ENCODE measurements at regions not wholly inside any gene's neighbourhood (a gene's known extent, or its start where the extent isn't known, plus 50 kb on each side); places are given as distances from the start of the nearest gene placed in this dataset.

DNA sequence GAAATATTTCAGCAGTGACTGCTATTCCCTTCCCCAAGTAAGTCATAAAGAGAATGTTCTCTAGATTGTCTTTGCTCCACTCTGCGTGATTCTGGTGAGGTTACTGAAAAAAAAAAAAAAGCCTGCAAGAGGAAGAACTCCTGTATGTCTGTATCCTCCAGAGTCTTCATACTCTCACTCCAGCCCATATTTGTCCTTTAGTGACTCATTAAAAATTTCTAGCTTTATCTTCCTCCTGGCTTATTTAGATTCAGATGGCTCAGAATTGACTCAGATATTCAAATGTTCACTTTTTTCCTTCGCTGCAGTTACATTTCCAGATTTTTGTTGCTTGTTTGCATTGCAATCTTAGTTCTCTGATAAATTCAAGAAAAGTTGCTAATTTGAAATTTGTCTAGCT is 76.3 kb upstream of the CNTN5 start:
- Histone ChIP-seq H3K27me3 (ENCODE audit: control insufficient read depth in 2 of 2, insufficient read depth in 1 of 2, low read length in 1 of 2) (no peaks in the 10 kb centered on the region), H3K27ac (ENCODE audit: low read depth in 1 of 2, low read length in 1 of 2) (no peak overlapping the region), H3K4me1 (ENCODE audit: control insufficient read depth in 2 of 2, insufficient read depth in 2 of 2, low read length in 2 of 2) (no peaks in the 10 kb centered on the region), H3K36me3 (ENCODE audit: control insufficient read depth in 2 of 2, insufficient read depth in 2 of 2, low read length in 1 of 2) (no peaks in the 10 kb centered on the region), H3K9me3 (ENCODE audit: control insufficient read depth in 2 of 2, insufficient read depth in 1 of 2, low read length in 1 of 2) (no peaks in the 10 kb centered on the region), H3K4me3 (ENCODE audit: low read length in 2 of 2) (no peak overlapping the region)
- WGBS = 94% methylated on average over 2 of the region's 2 CpGs
- DNase-seq (ENCODE audit: low read depth in 6 of 9, low spot score in 9 of 9) = no peak

DNA sequence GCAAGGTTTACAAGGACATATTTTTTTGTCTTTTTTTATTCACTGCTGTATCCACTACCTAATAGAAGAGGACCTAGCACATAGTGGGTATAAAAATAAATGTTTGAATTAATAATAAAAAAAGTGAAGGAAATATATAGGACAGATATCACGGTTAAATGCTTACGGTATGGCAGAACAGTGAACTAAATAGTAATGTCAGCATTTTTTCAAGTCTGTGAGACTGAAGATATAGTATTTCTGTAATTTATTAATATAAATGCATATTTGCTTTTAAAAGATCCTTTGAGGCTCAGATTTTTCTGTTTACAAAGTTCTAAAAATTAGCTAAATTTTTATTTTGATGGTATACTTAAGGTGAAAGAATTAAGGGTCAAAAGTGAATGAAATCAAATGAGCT is 68.6 kb upstream of the CNTN5 start:
- H3K27me3 ChIP-seq (ENCODE audit: control insufficient read depth in 2 of 2, insufficient read depth in 1 of 2, low read length in 1 of 2) = no peaks in the 10 kb centered on the region
- whole genome bisulfite sequencing = 98% methylated on average over 2 of the region's 2 CpGs
- no peaks in the 10 kb centered on the region for H3K9me3 ChIP-seq (ENCODE audit: control insufficient read depth in 2 of 2, insufficient read depth in 1 of 2, low read length in 1 of 2)
- H3K27ac ChIP-seq (ENCODE audit: low read depth in 1 of 2, low read length in 1 of 2) = no peak overlapping the region
- H3K36me3 ChIP-seq (ENCODE audit: control insufficient read depth in 2 of 2, insufficient read depth in 2 of 2, low read length in 1 of 2) = no peaks in the 10 kb centered on the region
- H3K4me3 ChIP-seq (ENCODE audit: low read length in 2 of 2) = no peak overlapping the region
- H3K4me1 ChIP-seq (ENCODE audit: control insufficient read depth in 2 of 2, insufficient read depth in 2 of 2, low read length in 2 of 2) = no peaks in the 10 kb centered on the region
- DNase-seq (ENCODE audit: low read depth in 6 of 9, low spot score in 9 of 9) = no peak

DNA sequence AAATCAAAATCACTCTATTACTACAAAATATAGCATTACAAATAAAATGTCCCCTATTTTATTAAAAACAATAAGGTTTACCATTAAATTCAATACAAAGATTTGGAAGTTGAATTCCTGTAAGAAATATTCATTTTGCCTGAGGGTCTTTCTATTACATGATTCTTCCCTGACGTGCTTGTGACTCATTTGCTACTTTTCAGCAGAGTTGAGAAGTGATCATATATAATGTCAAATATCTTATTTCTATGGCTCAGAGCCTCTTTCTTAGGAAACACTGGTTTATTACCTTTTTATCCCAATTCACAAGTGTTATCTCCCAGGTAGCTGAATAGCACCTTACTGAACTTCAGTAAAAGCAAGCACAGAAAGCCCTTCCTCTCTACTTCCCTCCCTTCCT is 65.2 kb upstream of the CNTN5 start:
- no peak for DNase-seq (ENCODE audit: low read depth in 6 of 9, low spot score in 9 of 9)
- H3K4me3 ChIP-seq (ENCODE audit: low read length in 2 of 2) = no peak overlapping the region
- WGBS = 88% methylated on average over 1 of the region's 1 CpG
- no peaks in the 10 kb centered on the region for H3K4me1 ChIP-seq (ENCODE audit: control insufficient read depth in 2 of 2, insufficient read depth in 2 of 2, low read length in 2 of 2)
- H3K27ac ChIP-seq (ENCODE audit: low read depth in 1 of 2, low read length in 1 of 2) = no peak overlapping the region
- no peaks in the 10 kb centered on the region for H3K36me3 ChIP-seq (ENCODE audit: control insufficient read depth in 2 of 2, insufficient read depth in 2 of 2, low read length in 1 of 2)
- no peaks in the 10 kb centered on the region for H3K27me3 ChIP-seq (ENCODE audit: control insufficient read depth in 2 of 2, insufficient read depth in 1 of 2, low read length in 1 of 2)
- no peaks in the 10 kb centered on the region for H3K9me3 ChIP-seq (ENCODE audit: control insufficient read depth in 2 of 2, insufficient read depth in 1 of 2, low read length in 1 of 2)

DNA sequence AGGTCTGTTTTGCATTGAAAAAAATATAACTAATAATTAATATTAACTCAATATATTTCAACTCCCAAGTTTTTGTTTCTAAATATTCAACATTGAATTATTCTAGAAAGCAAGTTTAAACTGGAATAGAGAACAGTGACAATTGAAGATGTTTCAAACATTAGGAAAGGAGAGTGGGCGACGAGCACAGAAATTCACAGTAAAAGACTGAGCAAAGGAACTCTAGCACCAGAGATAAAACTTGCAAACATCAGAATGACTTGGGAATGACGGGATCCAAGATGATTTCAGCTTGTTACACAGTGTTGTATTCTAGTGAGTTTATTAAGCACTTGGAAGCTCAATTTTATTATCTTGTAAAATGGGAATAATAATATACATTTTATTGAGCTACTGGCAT is 56.6 kb upstream of the CNTN5 start:
- no peak overlapping the region for H3K27ac ChIP-seq (ENCODE audit: low read depth in 1 of 2, low read length in 1 of 2)
- H3K4me3 ChIP-seq (ENCODE audit: low read length in 2 of 2) = no peak overlapping the region
- no peaks in the 10 kb centered on the region for H3K36me3 ChIP-seq (ENCODE audit: control insufficient read depth in 2 of 2, insufficient read depth in 2 of 2, low read length in 1 of 2)
- no peaks in the 10 kb centered on the region for H3K9me3 ChIP-seq (ENCODE audit: control insufficient read depth in 2 of 2, insufficient read depth in 1 of 2, low read length in 1 of 2)
- WGBS = 95% methylated on average over 3 of the region's 3 CpGs
- DNase-seq (ENCODE audit: low read depth in 6 of 9, low spot score in 9 of 9) = no peak
- H3K4me1 ChIP-seq (ENCODE audit: control insufficient read depth in 2 of 2, insufficient read depth in 2 of 2, low read length in 2 of 2) = no peaks in the 10 kb centered on the region
- no peaks in the 10 kb centered on the region for H3K27me3 ChIP-seq (ENCODE audit: control insufficient read depth in 2 of 2, insufficient read depth in 1 of 2, low read length in 1 of 2)

DNA sequence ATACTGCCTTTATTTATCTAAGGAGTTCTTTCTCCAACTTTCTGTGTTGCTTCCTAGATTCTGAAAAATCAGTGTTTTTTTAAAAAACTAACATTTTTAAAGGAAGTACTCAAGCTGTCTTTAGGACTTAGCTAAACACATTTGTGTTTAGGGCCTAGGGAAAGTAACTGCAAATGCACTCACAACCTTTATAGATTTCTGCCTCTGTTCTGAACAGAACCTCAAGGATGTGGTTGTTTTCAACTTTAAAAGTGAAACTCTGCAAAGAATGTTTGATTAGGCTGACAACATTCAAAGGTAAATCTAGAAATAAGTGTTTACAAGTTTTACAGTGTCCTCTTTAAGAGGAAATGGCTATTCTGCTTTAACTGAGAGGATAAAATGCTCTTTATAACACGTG is 55.4 kb upstream of the CNTN5 start:
- Histone ChIP-seq H3K4me1 (ENCODE audit: control insufficient read depth in 2 of 2, insufficient read depth in 2 of 2, low read length in 2 of 2) (no peaks in the 10 kb centered on the region), H3K9me3 (ENCODE audit: control insufficient read depth in 2 of 2, insufficient read depth in 1 of 2, low read length in 1 of 2) (no peaks in the 10 kb centered on the region), H3K27me3 (ENCODE audit: control insufficient read depth in 2 of 2, insufficient read depth in 1 of 2, low read length in 1 of 2) (no peaks in the 10 kb centered on the region), H3K4me3 (ENCODE audit: low read length in 2 of 2) (no peak overlapping the region), H3K36me3 (ENCODE audit: control insufficient read depth in 2 of 2, insufficient read depth in 2 of 2, low read length in 1 of 2) (no peaks in the 10 kb centered on the region), H3K27ac (ENCODE audit: low read depth in 1 of 2, low read length in 1 of 2) (no peak overlapping the region)
- WGBS = 75% methylated on average over 1 of the region's 1 CpG
- no peak for DNase-seq (ENCODE audit: low read depth in 6 of 9, low spot score in 9 of 9)

DNA sequence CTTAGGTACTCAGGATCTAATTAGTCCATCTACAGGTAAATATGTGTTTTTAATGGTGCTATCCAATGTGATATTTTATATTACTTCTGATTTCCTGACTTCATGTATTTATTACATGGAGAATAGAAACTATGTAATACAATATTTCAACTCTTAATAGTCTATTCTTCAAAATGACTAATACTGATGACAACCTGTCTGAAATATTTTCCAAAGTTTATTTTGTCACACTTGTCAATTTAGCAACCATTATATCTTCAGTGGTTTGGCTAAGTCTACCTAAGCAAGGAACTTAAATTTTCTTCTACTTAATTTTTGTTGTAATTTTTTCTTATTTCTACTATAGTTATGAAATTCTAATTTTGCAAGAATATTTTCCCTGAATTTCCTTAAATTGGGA is 55.0 kb upstream of the CNTN5 start:
- DNase-seq (ENCODE audit: low read depth in 6 of 9, low spot score in 9 of 9) = no peak
- Histone ChIP-seq H3K4me3 (ENCODE audit: low read length in 2 of 2) (no peak overlapping the region), H3K36me3 (ENCODE audit: control insufficient read depth in 2 of 2, insufficient read depth in 2 of 2, low read length in 1 of 2) (no peaks in the 10 kb centered on the region), H3K27me3 (ENCODE audit: control insufficient read depth in 2 of 2, insufficient read depth in 1 of 2, low read length in 1 of 2) (no peaks in the 10 kb centered on the region), H3K9me3 (ENCODE audit: control insufficient read depth in 2 of 2, insufficient read depth in 1 of 2, low read length in 1 of 2) (no peaks in the 10 kb centered on the region), H3K27ac (ENCODE audit: low read depth in 1 of 2, low read length in 1 of 2) (no peak overlapping the region), H3K4me1 (ENCODE audit: control insufficient read depth in 2 of 2, insufficient read depth in 2 of 2, low read length in 2 of 2) (no peaks in the 10 kb centered on the region)

DNA sequence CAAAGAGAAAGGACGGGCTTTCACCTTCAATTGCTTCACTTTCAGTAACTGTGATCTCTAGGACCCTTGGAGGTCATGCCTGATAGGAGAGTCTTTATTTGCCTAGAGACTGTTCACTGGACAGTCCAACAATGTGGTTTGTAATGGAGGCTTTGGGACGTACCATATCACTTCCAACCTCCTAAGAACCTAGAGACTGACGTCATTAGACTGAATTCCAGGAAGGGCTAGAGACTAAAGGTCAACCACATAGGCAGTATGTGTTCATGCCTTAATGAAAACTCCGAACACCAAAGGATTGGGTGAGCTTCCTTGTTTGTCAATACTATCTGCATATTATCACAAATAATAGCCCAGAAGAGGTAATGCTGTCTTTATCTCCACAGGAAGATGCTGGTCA is 53.7 kb upstream of the CNTN5 start:
- Histone ChIP-seq H3K9me3 (ENCODE audit: control insufficient read depth in 2 of 2, insufficient read depth in 1 of 2, low read length in 1 of 2) (no peaks in the 10 kb centered on the region), H3K36me3 (ENCODE audit: control insufficient read depth in 2 of 2, insufficient read depth in 2 of 2, low read length in 1 of 2) (no peaks in the 10 kb centered on the region)
- WGBS = 92% methylated on average over 4 of the region's 4 CpGs

More for the DNA sequence above, 53.7 kb upstream of the CNTN5 start:
- H3K4me1 ChIP-seq (ENCODE audit: control insufficient read depth in 2 of 2, insufficient read depth in 2 of 2, low read length in 2 of 2) = no peaks in the 10 kb centered on the region
- no peak overlapping the region for H3K4me3 ChIP-seq (ENCODE audit: low read length in 2 of 2)
- H3K27ac ChIP-seq (ENCODE audit: low read depth in 1 of 2, low read length in 1 of 2) = no peak overlapping the region
- H3K27me3 ChIP-seq (ENCODE audit: control insufficient read depth in 2 of 2, insufficient read depth in 1 of 2, low read length in 1 of 2) = no peaks in the 10 kb centered on the region
- DNase-seq (ENCODE audit: low read depth in 6 of 9, low spot score in 9 of 9) = no peak
